Muscle layer of colon (tissue), 2 donors: ENCODE measurements at regions not wholly inside any gene's neighbourhood (a gene's known extent, or its start where the extent isn't known, plus 50 kb on each side); places are given as distances from the start of the nearest gene placed in this dataset.

Experiments used
- H3K27ac ChIP-seq: one replicate; pipeline ENCODE4 v1.7.0; 2013; ENCODE audit warnings: low read depth, mild to moderate bottlenecking, low read length, moderate library complexity
- H3K27me3 ChIP-seq, 2 donors: one replicate each; pipeline ENCODE4 v1.7.0; 2013; ENCODE audit warnings: low read length in 2 of 2, mild to moderate bottlenecking in 2 of 2; ENCODE audit not compliant: insufficient read depth in 2 of 2, control insufficient read depth in 1 of 2
- H3K36me3 ChIP-seq: one replicate; pipeline ENCODE4 v1.7.0; 2013; ENCODE audit warnings: mild to moderate bottlenecking, low read length; ENCODE audit not compliant: insufficient read depth
- H3K4me1 ChIP-seq: one replicate; pipeline ENCODE4 v1.7.0; 2013; ENCODE audit warnings: mild to moderate bottlenecking, low read length; ENCODE audit not compliant: insufficient read depth
- H3K4me3 ChIP-seq, 2 donors: one replicate each; pipeline ENCODE4 v1.7.0; 2013; ENCODE audit warnings: low read length in 2 of 2, low read depth in 1 of 2, mild to moderate bottlenecking in 1 of 2, moderate library complexity in 1 of 2
- H3K9ac ChIP-seq: one replicate; pipeline ENCODE4 v1.7.0; 2013; ENCODE audit warnings: low read length
- H3K9me3 ChIP-seq: one replicate; pipeline ENCODE4 v1.7.0; 2013; ENCODE audit warnings: mild to moderate bottlenecking, low read length
- donor health status: abdominal sarcoma.
- donor health status: Adenocarcinoma of cecum.

- Histone ChIP-seq H3K4me3 (no peak overlapping the region), H3K27ac (no peak overlapping the region), H3K36me3 (no peaks in the 10 kb centered on the region), H3K27me3 (no peaks in the 10 kb centered on the region), H3K9me3 (no peaks in the 10 kb centered on the region), H3K4me1 (no peaks in the 10 kb centered on the region), H3K9ac (no peak overlapping the region)
Observed at GRCh38 chr9:32334112-32334511, 50.3 kb upstream of the ACO1 start.
